ENCODE measurements at regions not wholly inside any gene's neighbourhood (a gene's known extent, or its start where the extent isn't known, plus 50 kb on each side); places are given as distances from the start of the nearest gene placed in this dataset.

DNA sequence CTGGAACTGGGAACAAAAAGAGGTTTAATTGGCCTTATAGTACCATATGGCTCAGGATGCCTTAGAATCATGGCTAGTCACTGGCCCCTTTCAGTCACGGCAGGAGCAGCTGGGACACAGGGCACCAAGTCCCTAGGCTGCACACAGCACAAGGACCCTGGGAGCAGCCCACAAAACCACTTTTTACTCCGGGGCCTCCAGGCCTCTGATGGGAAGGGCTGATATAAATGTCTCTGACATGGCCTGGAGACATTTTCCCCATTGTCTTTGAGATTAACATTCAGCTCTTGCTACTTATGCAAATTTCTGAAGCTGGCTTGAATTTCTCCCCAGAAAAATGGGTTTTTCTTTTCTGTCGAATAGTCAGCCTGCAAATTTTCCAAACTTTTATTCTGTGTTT lies 1026.4 kb upstream of the COX7C start:
- no peak for DNase-seq (ENCODE audit: low read depth, low spot score)
- H3K79me2 ChIP-seq (ENCODE audit: control insufficient read depth, insufficient read depth, low read length) = no peaks in the 10 kb centered on the region
- no peaks in the 10 kb centered on the region for H3K9me3 ChIP-seq (replicated peaks; ENCODE audit: control insufficient read depth, insufficient read depth, low read length)
- TF ChIP-seq GATAD2B (conservative IDR thresholded peaks at IDR 0.05; ENCODE audit: low read depth) (no peak), EZH2 (IDR thresholded peaks at IDR 0.05; ENCODE audit: borderline replicate concordance, control insufficient read depth, low read depth, low read length) (no peak), CHD1 (IDR thresholded peaks at IDR 0.05; ENCODE audit: low read depth, low read length) (no peak), ESRRA (IDR thresholded peaks at IDR 0.05; ENCODE audit: low read length) (no peak), ZNF24 (IDR thresholded peaks at IDR 0.05) (no peak), SIN3A (IDR thresholded peaks at IDR 0.05; ENCODE audit: low read depth, low read length) (no peak), NFIC (IDR thresholded peaks at IDR 0.05; ENCODE audit: low read depth, low read length) (no peak)
- TF ChIP-seq, protein P1, sequence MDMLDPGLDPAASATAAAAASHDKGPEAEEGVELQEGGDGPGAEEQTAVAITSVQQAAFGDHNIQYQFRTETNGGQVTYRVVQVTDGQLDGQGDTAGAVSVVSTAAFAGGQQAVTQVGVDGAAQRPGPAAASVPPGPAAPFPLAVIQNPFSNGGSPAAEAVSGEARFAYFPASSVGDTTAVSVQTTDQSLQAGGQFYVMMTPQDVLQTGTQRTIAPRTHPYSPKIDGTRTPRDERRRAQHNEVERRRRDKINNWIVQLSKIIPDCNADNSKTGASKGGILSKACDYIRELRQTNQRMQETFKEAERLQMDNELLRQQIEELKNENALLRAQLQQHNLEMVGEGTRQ (IDR thresholded peaks at IDR 0.05; ENCODE audit: borderline replicate concordance, low read depth, low read length) = no peak
- TF ChIP-seq, protein P2, sequence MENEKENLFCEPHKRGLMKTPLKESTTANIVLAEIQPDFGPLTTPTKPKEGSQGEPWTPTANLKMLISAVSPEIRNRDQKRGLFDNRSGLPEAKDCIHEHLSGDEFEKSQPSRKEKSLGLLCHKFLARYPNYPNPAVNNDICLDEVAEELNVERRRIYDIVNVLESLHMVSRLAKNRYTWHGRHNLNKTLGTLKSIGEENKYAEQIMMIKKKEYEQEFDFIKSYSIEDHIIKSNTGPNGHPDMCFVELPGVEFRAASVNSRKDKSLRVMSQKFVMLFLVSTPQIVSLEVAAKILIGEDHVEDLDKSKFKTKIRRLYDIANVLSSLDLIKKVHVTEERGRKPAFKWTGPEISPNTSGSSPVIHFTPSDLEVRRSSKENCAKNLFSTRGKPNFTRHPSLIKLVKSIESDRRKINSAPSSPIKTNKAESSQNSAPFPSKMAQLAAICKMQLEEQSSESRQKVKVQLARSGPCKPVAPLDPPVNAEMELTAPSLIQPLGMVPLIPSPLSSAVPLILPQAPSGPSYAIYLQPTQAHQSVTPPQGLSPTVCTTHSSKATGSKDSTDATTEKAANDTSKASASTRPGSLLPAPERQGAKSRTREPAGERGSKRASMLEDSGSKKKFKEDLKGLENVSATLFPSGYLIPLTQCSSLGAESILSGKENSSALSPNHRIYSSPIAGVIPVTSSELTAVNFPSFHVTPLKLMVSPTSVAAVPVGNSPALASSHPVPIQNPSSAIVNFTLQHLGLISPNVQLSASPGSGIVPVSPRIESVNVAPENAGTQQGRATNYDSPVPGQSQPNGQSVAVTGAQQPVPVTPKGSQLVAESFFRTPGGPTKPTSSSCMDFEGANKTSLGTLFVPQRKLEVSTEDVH (IDR thresholded peaks at IDR 0.05; ENCODE audit: low read depth, partially characterized antibody) = no peak
- TF ChIP-seq, protein P3, sequence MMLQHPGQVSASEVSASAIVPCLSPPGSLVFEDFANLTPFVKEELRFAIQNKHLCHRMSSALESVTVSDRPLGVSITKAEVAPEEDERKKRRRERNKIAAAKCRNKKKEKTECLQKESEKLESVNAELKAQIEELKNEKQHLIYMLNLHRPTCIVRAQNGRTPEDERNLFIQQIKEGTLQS (IDR thresholded peaks at IDR 0.05; ENCODE audit: borderline replicate concordance, extremely low read depth, low read depth, low read length) = no peak
- TF ChIP-seq, protein P4, sequence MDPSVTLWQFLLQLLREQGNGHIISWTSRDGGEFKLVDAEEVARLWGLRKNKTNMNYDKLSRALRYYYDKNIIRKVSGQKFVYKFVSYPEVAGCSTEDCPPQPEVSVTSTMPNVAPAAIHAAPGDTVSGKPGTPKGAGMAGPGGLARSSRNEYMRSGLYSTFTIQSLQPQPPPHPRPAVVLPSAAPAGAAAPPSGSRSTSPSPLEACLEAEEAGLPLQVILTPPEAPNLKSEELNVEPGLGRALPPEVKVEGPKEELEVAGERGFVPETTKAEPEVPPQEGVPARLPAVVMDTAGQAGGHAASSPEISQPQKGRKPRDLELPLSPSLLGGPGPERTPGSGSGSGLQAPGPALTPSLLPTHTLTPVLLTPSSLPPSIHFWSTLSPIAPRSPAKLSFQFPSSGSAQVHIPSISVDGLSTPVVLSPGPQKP (IDR thresholded peaks at IDR 0.05; ENCODE audit: low read depth, low read length) = no peak
- in situ Hi-C loops (cut with MboI) (no loop called here), intact Hi-C loops (cut with micrococcal nuclease; ENCODE audit: unreplicated experiment) (no loop called here)
- FAIRE-seq = no peak
- no peak overlapping the region for H2AFZ ChIP-seq (ENCODE audit: control insufficient read depth, low read depth, low read length)
- ChIA-PET CTCF (no interaction called here), POLR2A (no interaction called here), RAD21 (ENCODE audit: unreplicated experiment) (no interaction called here), SMC1A (ENCODE audit: uncharacterized antibody, unreplicated experiment) (interaction anchor here (0.5 kb wide), 1 partner anchor 301 kb away, joined by 3 read pairs; no protein-coding TSS in a partner anchor)
- WGBS (ENCODE audit: insufficient coverage, insufficient replicate concordance, low lambda C conversion rate, missing lambda C conversion rate) = 13% methylated on average over 3 of the region's 3 CpGs
- H3K9ac ChIP-seq (ENCODE audit: control insufficient read depth, insufficient read depth, low read length) = no peak overlapping the region
- no peak overlapping the region for H3K4me2 ChIP-seq (ENCODE audit: control insufficient read depth, insufficient read depth)
- no peak overlapping the region for H3K27ac ChIP-seq (ENCODE audit: control insufficient read depth, insufficient read depth)
- no peaks in the 10 kb centered on the region for H3K27me3 ChIP-seq (replicated peaks in 1 of 2; ENCODE audit: control insufficient read depth in 2 of 2, insufficient read depth in 2 of 2, low read length in 1 of 2)
- no TSS peak for BruUV-seq (replicated peaks)
- ATAC-seq = no peak
- H3K4me1 ChIP-seq (ENCODE audit: control insufficient read depth, insufficient read depth, low read length) = no peaks in the 10 kb centered on the region
- H4K20me1 ChIP-seq (ENCODE audit: control insufficient read depth, insufficient read depth) = no peaks in the 10 kb centered on the region
- no peak overlapping the region for H3K4me3 ChIP-seq
- H3K36me3 ChIP-seq (ENCODE audit: control insufficient read depth in 2 of 2, insufficient read depth in 2 of 2, low read length in 1 of 2) = no peaks in the 10 kb centered on the region
